ENCODE measurements at regions not wholly inside any gene's neighbourhood (a gene's known extent, or its start where the extent isn't known, plus 50 kb on each side); places are given as distances from the start of the nearest gene placed in this dataset.

- TF ChIP-seq CTCF (IDR thresholded peaks at IDR 0.05; ENCODE audit: poor library complexity), result no peak
- no peak for TF ChIP-seq EZH2 (IDR thresholded peaks at IDR 0.05; ENCODE audit: borderline replicate concordance)
Measured at GRCh38 chr2:51149725-51150124, 117.8 kb upstream of the NRXN1 start.
